ENCODE measurements at regions not wholly inside any gene's neighbourhood (a gene's known extent, or its start where the extent isn't known, plus 50 kb on each side); places are given as distances from the start of the nearest gene placed in this dataset.
"Not testable (repeated sequence)": the region's sequence is repeated elsewhere in the genome, so short reads cannot be mapped to it uniquely, and the experiment has no call there.

DNA sequence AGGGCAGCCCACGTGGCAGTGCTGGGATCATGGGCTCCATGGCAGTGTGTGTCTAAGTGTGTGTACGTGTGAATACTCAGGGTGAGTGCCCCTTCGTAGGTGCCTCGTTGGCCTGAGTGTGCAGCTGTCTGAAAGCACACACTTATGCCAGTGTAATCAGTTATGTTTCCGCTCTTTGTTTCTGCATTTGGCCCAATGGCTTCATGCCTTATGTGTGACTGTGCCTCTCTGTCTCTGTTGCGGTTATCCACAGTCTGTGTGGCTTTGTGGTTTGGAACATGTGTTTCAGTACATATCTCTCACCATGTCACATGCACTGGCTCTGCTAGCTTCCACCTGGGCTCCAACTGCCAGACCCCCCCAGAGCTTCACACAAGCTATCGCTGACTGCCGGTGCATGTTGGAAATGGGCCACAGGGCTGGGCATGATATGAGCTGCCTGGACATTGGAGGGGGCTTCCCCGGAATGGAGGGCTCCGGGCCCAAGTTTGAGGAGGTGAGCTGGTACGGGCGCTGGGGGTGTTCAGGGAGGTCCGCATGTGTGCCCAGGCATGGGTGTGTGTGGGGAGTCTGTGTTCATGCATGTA lies 70.3 kb upstream of the TINAGL1 start:
- DNase-seq: peak; percentile 83
- Mint-ChIP-seq H3K36me3 (ENCODE audit: low read depth) (no peaks in the 10 kb centered on the region), H3K27me3 (peaks cover 11% of the 10 kb centered on the region), H3K27ac (no peak overlapping the region), H3K9me3 (no peaks in the 10 kb centered on the region), H3K4me1 (peaks cover 35% of the 10 kb centered on the region), H3K4me3 (peak overlapping the region; percentile 13)
- intact Hi-C loops (cut with micrococcal nuclease): no loop called here

DNA sequence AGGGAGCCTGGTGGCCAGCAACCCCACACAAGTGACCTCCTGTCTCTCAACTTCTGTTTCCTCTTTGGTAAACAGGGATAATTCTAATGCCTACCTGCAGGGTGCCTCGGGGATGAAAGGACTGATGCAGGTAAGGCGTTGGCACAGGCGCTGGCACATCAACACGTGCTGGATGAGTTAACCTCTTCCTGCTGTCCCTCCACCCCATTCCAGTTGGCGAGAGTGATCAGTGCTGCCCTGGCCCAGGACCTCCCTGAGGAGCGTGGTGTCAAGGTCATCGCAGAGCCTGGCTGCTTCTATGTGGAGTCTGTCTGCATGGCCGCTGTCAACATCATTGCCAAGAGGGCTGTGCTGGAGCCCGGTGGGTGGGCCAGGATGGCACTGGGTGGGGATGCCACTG lies 69.1 kb upstream of the TINAGL1 start:
- Mint-ChIP-seq H3K9me3 (peaks cover 4% of the 10 kb centered on the region), H3K27me3 (peaks cover 14% of the 10 kb centered on the region), H3K36me3 (ENCODE audit: low read depth) (no peaks in the 10 kb centered on the region), H3K27ac (no peak overlapping the region), H3K4me3 (no peak overlapping the region), H3K4me1 (peaks cover 35% of the 10 kb centered on the region)
- intact Hi-C loops (cut with micrococcal nuclease): no loop called here
- no peak for DNase-seq

DNA sequence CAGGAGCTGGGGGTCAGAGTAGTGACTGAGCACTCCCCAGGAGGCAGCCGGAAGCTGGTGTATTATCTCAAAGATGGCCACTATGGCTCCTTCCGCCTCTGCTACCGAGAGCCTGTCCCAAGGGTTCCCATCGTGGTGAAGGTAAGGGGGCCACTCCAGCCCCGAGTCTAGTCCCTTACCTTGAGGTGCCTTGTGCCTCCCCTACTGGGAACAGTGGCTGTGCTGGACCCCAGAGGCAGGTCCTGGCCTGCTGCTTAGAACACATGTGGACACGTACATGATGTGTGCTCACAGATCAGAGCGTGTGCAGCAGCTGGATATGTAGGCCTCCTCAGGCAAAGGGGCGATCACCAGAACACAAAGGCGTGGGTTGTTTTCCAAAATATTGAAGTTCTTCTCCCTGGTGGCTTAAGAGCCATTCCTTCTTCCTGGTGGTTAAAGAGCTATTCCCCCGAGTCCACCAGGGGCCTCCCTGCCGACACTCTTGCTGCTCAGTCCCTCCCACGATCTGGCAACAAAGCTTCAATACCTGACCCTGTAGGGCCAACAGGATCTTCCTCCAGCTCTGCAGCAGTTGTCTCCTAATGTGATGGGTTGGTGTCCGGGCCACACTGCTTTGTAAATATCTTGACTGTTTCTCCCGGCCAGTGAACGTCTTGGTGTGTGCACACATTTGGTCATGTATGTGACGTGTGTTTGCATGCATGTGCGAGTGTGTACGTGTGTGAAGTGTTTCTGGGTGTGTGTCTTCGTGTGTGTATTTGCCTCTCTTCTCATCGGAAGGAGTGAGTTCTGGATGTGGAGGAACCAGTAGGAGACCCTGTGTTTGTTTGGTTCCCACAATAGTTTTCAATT lies 68.4 kb upstream of the TINAGL1 start:
- Mint-ChIP-seq H3K27ac (no peak overlapping the region), H3K27me3 (peaks cover 14% of the 10 kb centered on the region), H3K4me3 (no peak overlapping the region), H3K4me1 (peaks cover 35% of the 10 kb centered on the region), H3K36me3 (ENCODE audit: low read depth) (no peaks in the 10 kb centered on the region), H3K9me3 (peaks cover 4% of the 10 kb centered on the region)
- DNase-seq: no peak
- intact Hi-C loops (cut with micrococcal nuclease): no loop called here

DNA sequence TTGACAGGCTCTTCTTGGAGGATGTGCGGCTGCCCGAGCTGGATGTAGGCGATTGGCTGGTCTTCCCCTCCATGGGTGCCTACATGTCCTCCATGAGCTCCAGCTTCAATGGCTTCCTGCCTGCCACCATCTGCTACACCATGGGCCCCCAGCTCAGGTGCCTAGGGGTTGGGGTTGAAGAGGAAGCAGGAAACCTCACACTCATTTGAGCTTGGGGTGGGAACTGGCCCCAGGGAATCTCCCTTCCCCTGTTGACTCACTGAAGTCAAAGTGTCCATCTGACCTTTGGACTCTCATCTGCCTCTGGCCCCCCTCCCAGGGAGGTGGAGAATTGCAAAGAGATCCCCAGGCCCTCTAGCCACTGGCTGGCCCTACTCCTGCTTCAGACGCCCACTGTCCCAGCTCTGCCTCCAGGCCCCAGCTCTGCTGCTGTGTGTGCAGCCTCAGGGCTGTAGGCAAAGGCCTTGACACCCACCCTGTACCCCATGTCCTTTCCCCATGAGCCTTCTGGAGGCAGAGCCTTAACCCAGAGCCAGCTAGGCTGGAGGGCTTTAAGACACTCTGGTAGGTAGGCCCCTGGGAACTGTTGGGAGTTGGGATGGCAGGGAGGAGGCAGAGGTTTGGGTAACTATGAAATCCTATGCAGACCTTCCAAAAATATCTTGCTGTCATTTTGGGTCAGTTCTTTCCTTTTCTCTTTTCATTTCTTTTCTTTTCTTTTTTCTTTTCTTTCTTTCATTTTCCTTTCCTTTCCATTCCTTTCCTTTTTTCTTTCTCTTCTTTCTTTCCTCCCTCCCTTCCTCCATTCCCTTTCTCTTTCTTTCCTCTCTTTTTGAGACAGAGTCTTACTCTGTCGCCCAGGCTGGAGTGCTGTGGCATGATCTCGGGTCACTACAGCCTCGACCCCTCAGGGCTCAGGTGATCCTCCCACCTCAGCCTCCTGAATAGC lies 66.9 kb upstream of the TINAGL1 start:
- intact Hi-C loops (cut with micrococcal nuclease): no loop called here
- H3K9me3 Mint-ChIP-seq: peaks cover 4% of the 10 kb centered on the region
- peaks cover 8% of the 10 kb centered on the region for H3K27me3 Mint-ChIP-seq
- H3K4me3 Mint-ChIP-seq: peak overlapping the region; percentile 34
- peak; percentile 76 for DNase-seq
- peak overlapping the region; percentile 58 for H3K27ac Mint-ChIP-seq
- no peaks in the 10 kb centered on the region for H3K36me3 Mint-ChIP-seq (ENCODE audit: low read depth)
- H3K4me1 Mint-ChIP-seq: peaks cover 35% of the 10 kb centered on the region

DNA sequence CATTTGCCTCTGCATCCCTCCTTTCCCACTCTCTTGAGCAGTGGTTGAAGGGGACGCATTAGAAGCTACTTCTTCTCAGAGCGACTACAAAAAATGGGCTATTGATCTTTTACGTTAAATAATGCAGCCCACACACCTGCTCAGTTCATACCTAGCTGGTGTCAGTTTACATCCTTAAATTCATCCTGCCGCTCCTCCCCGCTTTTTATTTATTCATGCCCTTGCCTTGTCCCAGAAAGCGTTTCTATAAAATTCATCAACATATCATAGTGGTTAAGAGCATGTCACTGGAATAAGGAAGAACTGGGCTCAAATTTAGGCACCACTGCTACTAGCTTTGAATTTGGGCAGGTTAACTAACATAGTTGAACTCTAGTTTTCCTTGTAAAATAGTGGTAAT lies 66.0 kb upstream of the TINAGL1 start:
- intact Hi-C loops (cut with micrococcal nuclease): no loop called here

DNA sequence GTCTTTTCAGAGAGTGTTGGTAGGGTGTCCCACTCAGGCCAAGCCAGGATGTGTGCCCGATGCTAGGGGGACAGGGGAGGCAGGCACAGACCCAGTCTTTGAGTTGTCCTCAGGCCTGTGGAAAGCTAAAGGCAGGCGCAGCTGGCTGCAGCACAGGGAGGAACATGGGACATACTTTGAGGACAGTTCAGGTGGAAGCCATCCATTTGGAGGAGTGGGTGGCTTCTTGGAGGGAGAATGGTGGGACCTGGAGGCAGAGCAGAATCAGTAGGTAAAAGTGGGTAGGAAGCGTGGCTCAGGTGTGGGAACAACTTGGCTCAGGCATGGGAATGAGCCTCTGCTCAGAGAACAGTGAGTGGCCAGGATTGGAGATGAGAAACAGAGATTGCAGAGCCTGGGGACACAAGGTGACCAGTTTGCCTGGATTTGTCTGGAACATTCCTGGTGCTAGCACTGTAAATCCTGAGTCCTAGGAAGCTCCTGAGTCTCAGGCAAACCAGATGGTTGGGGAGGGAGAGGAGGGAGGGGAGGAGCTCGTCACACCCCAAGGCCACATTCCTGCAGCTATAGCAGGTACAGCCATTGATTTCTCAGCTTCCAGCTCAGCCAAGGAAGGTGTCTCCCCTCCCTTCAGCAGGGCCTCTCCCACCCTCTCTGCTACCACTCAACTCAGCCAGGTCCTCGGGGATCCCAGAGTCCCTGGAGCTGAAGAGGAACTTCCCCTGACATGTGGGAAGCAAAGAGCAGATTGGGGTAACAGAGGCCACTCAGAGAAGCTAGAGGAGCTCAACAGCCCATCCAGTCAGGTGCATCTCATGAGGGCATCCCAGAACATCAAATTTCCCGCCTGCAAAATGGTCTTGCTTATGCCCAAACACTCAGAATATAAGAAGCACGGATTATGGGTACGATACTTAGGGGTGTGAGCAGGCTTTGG lies 65.2 kb upstream of the TINAGL1 start:
- Mint-ChIP-seq H3K36me3 (ENCODE audit: low read depth) (no peaks in the 10 kb centered on the region), H3K4me3 (no peak overlapping the region), H3K9me3 (peaks cover 8% of the 10 kb centered on the region), H3K4me1 (peaks cover 26% of the 10 kb centered on the region), H3K27ac (no peak overlapping the region), H3K27me3 (peaks cover 8% of the 10 kb centered on the region)
- intact Hi-C loops (cut with micrococcal nuclease): no loop called here
- DNase-seq: no peak

More for the DNA sequence above, 66.0 kb upstream of the TINAGL1 start:
- H3K36me3 Mint-ChIP-seq (ENCODE audit: low read depth): no peaks in the 10 kb centered on the region
- peaks cover 8% of the 10 kb centered on the region for H3K9me3 Mint-ChIP-seq
- H3K4me3 Mint-ChIP-seq: no peak overlapping the region
- H3K27me3 Mint-ChIP-seq: peaks cover 8% of the 10 kb centered on the region
- DNase-seq: no peak
- peaks cover 34% of the 10 kb centered on the region for H3K4me1 Mint-ChIP-seq
- no peak overlapping the region for H3K27ac Mint-ChIP-seq

DNA sequence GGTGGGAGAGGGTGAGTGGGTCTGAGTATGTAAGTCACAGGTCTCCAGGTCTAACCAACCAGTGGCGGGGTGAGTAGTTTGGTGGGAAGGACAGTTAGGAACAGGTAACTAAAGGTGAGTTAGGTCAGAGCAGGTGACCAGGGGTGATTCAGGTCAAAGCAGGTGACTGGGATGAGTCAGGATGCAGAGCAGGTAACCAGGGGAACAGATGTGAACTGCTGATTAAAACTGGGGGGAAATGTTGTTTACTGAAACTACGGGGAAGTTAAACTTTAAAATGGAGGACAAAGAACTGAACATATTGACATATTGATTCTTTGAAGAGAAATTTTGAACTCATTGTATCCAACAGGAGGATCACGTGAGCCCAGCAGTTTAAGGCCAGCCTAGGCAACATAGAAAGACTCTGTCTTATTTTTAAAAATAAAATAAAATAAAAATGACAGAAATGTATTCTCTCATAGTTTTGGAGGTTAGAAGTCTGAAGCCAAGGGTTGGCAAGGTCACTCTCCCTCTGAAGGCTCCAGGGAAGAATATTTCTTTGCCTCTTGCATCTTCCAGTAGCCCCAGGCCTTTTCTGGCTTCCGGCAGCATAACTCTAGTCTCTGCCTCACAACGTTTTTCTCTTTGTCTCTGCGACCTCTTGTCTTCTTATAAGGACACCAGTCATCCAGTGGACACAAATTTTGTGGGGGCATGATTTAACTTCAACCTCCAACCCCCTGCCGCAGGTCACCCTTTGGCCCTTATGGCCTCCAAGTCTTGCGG lies 64.3 kb upstream of the TINAGL1 start:
- Mint-ChIP-seq H3K36me3 (ENCODE audit: low read depth) (no peaks in the 10 kb centered on the region), H3K4me1 (peaks cover 22% of the 10 kb centered on the region), H3K27ac (no peak overlapping the region), H3K4me3 (no peak overlapping the region), H3K27me3 (peaks cover 8% of the 10 kb centered on the region), H3K9me3 (peaks cover 8% of the 10 kb centered on the region)
- no peak for DNase-seq
- intact Hi-C loops (cut with micrococcal nuclease): no loop called here

DNA sequence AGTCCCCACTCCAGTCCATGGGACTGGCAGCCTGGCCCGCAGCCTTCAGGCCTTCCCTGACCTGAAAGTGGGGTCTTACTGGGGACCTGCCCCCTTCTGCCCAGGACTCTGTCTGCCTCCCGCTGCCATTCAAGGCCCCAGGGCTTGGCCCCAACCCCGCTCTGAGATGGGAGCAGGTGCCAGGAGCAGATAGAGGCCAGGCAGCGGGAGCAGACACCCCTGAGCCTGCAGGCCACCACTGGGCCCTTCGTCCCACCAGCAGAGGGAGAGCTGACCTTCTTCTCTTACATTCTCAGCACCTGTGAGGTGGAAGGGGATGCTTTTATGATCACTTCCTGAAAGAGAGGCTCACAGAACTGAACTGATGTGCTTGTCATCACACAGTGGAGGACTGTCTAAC lies 62.2 kb upstream of the TINAGL1 start:
- Mint-ChIP-seq H3K9me3 (peaks cover 8% of the 10 kb centered on the region), H3K27me3 (peaks cover 11% of the 10 kb centered on the region), H3K27ac (no peak overlapping the region), H3K4me3 (no peak overlapping the region), H3K36me3 (ENCODE audit: low read depth) (no peaks in the 10 kb centered on the region), H3K4me1 (peaks cover 10% of the 10 kb centered on the region)
- intact Hi-C loops (cut with micrococcal nuclease): no loop called here
- no peak for DNase-seq

DNA sequence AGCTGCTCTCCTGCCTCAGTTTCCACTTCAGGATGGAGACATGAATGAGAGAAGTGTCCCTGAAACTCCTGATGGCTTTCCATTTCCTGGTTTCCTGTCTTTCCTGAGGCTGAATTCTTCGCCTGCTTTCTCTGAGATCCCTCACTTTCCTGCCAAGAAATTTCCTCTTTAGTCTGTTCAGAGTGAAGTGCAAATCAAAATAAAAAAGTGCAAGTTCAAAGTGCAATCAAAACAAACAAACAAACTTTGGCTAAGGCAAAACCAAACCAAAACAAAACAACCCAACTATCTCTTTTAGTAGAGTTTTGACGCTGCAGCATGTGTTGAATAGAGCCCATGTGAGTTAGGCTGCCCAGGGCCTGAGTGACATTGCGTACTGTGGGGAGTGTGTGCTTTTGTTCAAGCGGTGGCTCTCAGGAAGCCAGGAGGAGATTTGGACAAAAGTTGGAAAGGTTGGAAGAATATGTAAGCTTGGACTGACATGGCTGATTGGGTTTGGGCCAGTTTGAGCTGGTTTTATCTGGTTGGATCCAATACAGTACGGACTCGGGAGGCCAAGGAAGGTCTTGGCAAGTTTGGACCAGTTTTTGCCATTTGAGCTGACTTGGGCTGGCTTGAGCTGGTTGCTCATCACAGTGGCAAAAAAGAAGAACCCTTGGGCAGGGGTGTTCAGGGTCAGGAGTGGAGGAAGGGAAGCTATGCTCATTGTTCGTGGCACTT lies 61.1 kb upstream of the TINAGL1 start:
- peaks cover 8% of the 10 kb centered on the region for H3K9me3 Mint-ChIP-seq
- peaks cover 15% of the 10 kb centered on the region for H3K27me3 Mint-ChIP-seq
- H3K4me3 Mint-ChIP-seq: no peak overlapping the region
- intact Hi-C loops (cut with micrococcal nuclease): no loop called here
- H3K36me3 Mint-ChIP-seq (ENCODE audit: low read depth): no peaks in the 10 kb centered on the region
- no peak for DNase-seq
- no peak overlapping the region for H3K27ac Mint-ChIP-seq
- H3K4me1 Mint-ChIP-seq: peaks cover 2% of the 10 kb centered on the region

DNA sequence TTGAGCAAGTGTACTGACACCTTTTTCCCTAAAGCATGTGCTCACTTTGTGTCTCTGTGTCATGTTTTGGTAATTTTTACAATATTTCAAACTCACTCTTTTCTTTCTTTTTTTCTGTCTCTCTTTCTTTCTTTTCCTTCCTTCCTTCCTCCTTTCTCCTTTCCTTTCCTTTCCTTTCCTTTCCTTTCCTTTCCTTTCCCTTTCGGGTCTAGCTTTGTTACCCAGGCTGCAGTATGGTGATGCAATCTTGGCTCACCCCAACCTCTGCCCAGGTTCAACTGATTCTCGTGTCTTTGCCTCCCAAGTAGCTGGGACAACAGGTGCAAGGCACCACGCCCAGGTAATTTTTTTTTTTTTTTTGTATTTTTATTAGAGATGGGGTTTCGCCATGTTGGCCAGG lies 60.4 kb upstream of the TINAGL1 start:
- H3K36me3 Mint-ChIP-seq (ENCODE audit: low read depth): no peaks in the 10 kb centered on the region
- intact Hi-C loops (cut with micrococcal nuclease): no loop called here
- peaks cover 8% of the 10 kb centered on the region for H3K9me3 Mint-ChIP-seq
- DNase-seq: no peak
- no peaks in the 10 kb centered on the region for H3K4me1 Mint-ChIP-seq
- peaks cover 16% of the 10 kb centered on the region for H3K27me3 Mint-ChIP-seq
- no peak overlapping the region for H3K4me3 Mint-ChIP-seq
- no peak overlapping the region for H3K27ac Mint-ChIP-seq

DNA sequence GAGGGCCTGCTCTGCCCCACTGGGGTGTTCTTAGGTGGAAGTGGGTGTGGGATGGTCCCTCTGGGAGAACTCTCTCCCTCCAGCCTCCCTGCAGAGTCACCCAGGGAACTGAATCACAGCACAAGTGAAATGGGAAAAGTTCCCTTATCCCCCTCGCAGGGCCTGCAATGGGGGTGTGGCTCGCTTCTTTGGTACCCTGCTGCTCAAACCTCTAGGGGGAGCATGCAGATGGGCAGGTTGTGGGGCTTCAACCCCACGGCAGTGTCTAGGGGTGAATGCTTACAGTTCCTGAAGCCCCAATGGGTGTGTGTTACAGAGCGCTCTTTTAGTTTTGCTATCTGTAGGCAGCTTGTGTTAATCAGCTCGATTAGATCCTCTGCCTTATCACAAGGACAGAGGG lies 59.0 kb upstream of the TINAGL1 start:
- Mint-ChIP-seq H3K4me1 (no peaks in the 10 kb centered on the region), H3K4me3 (no peak overlapping the region), H3K27me3 (peaks cover 14% of the 10 kb centered on the region)

DNA sequence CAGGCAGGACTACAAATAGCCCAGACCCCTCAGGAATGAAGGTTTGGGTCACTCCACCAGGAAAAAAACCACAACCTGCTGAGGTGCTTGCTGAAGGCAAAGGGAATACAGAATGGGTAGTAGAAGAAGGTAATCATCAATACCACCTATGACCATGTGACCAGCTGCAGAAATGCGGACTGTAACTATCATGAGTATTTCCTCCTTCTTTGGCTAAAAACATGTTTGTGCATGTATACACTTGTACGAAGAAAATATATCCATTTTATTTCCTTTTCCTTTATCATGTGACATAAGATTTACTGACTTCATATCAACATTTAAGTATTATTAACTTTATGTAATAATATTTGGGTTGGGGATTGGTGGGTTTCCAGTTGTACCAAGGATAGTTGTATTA lies 58.3 kb upstream of the TINAGL1 start:
- H3K4me1 Mint-ChIP-seq; H3K36me3 Mint-ChIP-seq (ENCODE audit: low read depth); DNase-seq; H3K9me3 Mint-ChIP-seq; intact Hi-C loops (cut with micrococcal nuclease); H3K27ac Mint-ChIP-seq; H3K4me3 Mint-ChIP-seq: not testable (repeated sequence)
- peaks cover 14% of the 10 kb centered on the region for H3K27me3 Mint-ChIP-seq

More for the DNA sequence above, 59.0 kb upstream of the TINAGL1 start:
- no peak for DNase-seq
- H3K27ac Mint-ChIP-seq: no peak overlapping the region
- intact Hi-C loops (cut with micrococcal nuclease): no loop called here
- H3K36me3 Mint-ChIP-seq (ENCODE audit: low read depth): no peaks in the 10 kb centered on the region
- H3K9me3 Mint-ChIP-seq: peaks cover 4% of the 10 kb centered on the region

Data from activated CD4-positive, alpha-beta T cell treated with anti-CD3 and anti-CD28 coated beads, Interleukin-2, amount 10 ng/mL, durations not matched to agents 24 days and 14 days (primary cell).